SHP77 (cell line): ENCODE measurements at regions not wholly inside any gene's neighbourhood (a gene's known extent, or its start where the extent isn't known, plus 50 kb on each side); places are given as distances from the start of the nearest gene placed in this dataset.
"Not testable (repeated sequence)": the region's sequence is repeated elsewhere in the genome, so short reads cannot be mapped to it uniquely, and the experiment has no call there.

Experiments used
- DNase-seq, 2 experiments: peaks; one replicate each; lab custom pipeline; 2025; lab: John Stamatoyannopoulos, UW

GRCh38 chr16:65271996-65272395 is 150.1 kb upstream of the CDH11 start:
- no peak for DNase-seq

DNA sequence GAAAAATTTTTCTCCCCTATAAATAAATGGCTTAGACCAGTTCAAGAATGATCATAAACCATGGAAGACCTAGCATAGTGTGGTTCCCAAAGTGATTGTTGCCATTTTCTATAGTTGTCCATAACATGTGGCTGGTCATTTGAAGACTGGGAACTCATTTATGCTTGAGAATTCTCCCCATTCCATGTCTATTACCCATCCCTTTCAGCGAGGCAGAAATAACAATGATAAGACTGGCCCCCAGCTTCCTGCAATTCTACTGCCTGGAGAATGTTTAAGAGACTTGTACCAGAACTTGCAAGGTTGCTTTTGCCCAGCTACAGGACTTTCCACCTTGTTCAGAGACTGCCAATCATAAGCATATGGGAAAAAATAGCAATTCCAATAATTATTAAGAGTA is 146.5 kb upstream of the CDH11 start:
- DNase-seq: no peak

- DNase-seq: no peak
Measured at GRCh38 chr16:65263896-65264295, 142.0 kb upstream of the CDH11 start.

DNA sequence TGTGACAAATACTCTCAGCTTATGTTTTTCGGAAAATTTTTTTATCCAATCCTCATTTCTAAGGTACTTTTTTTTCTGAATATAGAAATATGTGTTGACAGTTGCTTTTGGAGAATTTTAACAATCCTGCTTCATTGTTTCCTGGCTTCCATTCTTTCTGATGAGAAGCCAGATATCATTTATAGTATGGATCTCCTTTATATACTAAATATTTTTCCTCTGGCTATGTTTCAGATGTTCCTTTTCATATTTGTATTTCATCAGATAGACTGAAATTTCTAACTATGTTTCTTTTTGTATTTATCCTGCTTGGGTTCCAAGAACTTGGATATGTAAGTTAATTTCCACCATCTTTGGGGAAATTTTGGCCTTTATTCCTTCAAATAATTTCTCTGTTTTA is 138.9 kb upstream of the CDH11 start:
- no peak for DNase-seq

GRCh38 chr16:65254144-65254543 is 132.3 kb upstream of the CDH11 start:
- DNase-seq: no peak

DNA sequence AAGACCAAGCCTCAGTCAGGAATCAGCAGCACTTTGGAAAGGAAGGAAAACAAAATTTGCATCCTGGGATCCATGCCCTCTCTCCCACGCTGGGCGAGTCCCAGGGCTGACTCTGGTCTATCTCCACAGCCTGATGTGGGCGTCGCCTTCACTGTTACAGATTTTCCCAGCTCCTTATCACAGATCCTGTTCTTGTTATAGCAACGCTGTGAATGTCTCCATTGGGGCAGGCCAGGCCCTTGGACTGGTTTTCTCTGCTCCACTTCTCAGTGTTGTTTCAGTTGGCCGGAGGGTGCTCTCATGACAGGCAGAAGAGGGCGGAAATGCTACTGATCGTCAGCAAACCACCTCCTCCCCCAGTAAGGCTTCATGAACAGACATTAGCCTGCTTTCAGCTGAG is 127.9 kb upstream of the CDH11 start:
- peak in 1 of 2 experiments; percentile 2 for DNase-seq

DNA sequence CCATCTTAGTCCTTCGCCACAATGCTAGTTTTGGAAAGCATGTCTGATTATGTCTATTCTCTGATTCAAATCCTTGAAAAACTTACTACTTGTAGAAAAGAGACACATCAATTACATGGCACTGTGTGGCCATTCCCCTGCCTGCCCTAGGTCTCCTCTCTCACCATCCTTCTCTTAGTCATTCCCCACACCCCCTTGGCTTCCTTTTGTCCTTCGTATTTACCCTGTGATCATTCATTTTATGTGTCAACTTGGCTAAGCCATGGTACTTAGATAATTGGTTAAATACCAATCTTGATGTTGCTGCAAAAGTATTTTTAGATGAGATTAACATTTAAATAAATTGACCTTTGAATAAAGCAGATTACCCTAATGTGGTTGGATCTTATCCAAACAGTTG is 122.9 kb upstream of the CDH11 start:
- no peak for DNase-seq

DNA sequence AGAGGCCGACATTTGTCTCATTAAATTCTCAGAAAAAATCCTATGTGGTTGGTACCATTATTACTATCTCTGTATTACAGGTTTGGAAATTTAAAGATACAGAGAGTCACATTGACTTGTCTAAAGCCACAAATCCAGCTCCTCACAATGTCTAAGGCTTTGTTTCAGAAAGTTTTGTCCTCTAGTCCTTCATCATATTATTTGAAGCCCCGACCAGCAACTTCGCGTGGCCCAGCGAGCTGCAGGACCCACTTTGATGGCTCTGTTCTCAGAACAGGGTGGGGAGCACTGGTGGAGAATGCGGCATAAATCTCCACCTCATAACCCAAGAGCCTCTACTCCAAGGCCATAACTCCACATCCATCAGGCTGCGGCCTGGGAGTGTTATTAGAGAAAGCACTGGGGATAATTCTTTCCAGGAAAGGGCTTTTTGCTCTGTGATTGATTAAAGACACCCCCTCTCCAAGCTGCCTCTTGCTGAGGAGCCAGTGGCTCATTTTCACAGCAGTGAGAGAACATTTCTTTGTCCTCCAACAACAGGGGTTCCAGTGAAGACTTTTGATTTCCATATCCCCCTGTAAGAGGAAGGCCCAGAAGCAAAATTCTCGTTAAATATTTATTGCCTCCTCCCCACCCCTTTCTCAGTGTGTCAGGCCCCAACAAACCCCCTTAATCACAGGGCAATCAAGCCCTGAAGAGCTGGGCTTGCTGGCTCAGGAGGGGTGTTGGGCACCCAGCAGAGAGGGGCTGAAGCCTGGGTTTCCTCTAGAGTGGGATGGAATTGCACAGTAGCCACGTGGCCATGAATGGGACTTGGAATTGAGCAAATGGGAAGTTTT is 113.7 kb upstream of the CDH11 start:
- DNase-seq: no peak

GRCh38 chr16:65234721-65235320 is 113.0 kb upstream of the CDH11 start:
- not testable (repeated sequence) for DNase-seq

GRCh38 chr16:65229191-65229662 is 107.4 kb upstream of the CDH11 start:
- no peak for DNase-seq

GRCh38 chr16:65227150-65227835 is 105.4 kb upstream of the CDH11 start:
- DNase-seq: no peak

- no peak for DNase-seq
Measured at GRCh38 chr16:65226077-65226476, 104.2 kb upstream of the CDH11 start.

GRCh38 chr16:65225488-65225887 is 103.6 kb upstream of the CDH11 start:
- no peak for DNase-seq

- no peak for DNase-seq
Measured at GRCh38 chr16:65224994-65225393, 103.1 kb upstream of the CDH11 start.

DNA sequence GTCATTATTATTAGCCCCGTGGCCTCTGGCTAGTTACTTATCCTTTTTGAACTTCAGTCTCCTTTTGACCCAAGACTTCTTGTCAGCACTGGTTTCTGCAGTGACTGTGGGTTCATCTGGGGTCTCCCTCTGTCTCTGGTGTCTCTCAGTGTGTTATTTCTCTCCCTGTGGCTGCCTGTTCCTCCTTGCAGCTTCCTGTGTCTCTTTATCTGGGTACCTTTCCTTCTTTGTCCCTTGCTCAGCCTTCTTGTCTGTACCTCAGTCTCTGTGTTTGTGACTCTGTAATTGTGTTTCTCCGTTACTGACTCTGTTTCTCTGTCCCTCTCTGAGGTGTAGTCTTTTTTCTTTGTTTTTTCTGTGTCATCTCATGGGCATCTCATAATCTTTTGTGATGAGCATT is 102.6 kb upstream of the CDH11 start:
- no peak for DNase-seq

DNA sequence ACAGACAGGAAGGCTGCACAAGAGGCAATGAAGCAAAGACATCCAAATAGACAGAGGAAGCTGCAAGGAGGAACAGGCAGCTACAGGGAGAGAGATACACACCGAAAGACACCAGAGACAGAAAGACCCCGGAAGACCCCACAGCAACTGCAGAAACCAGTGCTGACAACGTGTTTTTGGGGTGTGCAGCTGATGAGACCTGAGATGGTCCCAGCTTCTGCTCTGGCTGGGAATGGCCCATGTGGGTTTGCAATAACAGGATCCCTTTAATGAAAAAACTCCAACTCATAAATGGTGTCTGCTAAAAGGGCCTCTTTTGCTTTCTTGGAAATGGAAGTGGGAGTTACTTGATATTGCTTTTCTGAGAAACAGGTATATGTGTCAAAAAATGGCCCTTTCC is 101.5 kb upstream of the CDH11 start:
- DNase-seq: no peak

- DNase-seq: no peak
Measured at GRCh38 chr16:65222536-65222935, 100.7 kb upstream of the CDH11 start.

DNA sequence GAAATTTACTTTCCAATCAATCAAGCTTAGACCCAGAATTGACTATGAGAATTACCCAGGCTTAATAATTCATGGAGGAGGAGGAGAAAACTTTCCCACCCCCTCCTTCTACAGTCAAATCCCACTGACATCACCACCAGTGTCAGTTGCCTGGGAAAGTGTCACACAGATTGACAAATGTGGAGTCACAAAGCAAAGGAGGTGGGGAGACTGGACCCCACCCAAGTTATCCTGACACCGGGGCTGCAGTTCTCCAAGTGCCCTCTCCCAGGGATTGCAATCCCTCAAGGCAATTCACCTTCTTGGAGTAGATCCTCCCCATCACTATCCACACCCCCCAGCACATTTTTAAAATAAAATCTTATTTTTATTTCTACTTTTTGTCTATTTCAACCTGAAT is 100.2 kb upstream of the CDH11 start:
- DNase-seq: no peak

- no peak for DNase-seq
Measured at GRCh38 chr16:65219786-65220185, 97.9 kb upstream of the CDH11 start.

DNA sequence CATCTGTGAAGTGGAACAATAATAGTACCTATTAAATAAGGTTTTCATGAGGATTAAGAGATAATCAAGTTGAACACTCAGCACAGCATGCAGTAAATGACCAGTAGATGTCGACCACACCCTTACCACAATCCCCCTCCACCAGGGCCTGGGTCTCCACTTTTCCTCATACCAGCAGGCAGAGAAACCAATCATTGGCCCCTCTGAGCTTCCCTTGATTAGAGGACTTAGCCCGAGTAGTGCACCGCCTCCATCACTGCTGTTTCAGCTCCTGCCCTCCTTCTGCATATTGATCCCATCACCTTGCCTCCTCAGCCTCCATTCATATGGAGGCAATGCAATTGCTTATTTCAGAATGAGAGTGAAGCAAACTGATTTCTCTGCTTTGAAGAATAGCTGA is 96.5 kb upstream of the CDH11 start:
- DNase-seq: no peak

GRCh38 chr16:65213866-65214595 is 92.2 kb upstream of the CDH11 start:
- no peak for DNase-seq

DNA sequence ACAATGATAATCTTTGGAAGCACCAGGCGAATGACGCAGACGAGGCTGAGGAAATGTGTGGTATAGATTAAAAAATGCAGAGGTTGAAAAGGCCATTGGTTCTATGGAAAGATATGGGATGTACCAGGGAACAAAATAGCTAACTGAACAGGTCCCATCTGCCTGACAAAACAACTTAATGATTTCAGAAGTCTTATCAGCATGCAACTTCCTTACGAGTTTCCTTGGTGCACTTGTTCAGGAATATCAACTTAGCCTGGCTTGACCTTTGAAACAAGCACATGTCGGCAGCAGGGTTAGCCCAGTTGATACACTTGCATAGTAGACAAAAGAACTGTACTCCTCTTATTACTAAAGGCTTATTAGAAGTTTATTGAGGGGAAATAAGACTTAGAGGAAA is 90.9 kb upstream of the CDH11 start:
- no peak for DNase-seq
